H1 (cell line): ENCODE measurements at regions not wholly inside any gene's neighbourhood (a gene's known extent, or its start where the extent isn't known, plus 50 kb on each side); places are given as distances from the start of the nearest gene placed in this dataset.

ENCODE experiments used
- CTCF ChIA-PET: fragments of 300-600 bp; sonication (Branson Sonifier 250); formaldehyde crosslinking; loops from one replicate; lab custom pipeline; 2021; ENCODE audit not compliant: partially characterized antibody; lab: Charles Lee
- POLR2A ChIA-PET: fragments of 300-600 bp; sonication (Branson Sonifier 250); formaldehyde crosslinking; loops from one replicate; lab custom pipeline; 2021; ENCODE audit warnings: inconsistent platforms; ENCODE audit not compliant: partially characterized antibody; lab: Charles Lee
- DNase-seq, 2 experiments: peaks; one replicate each; pipeline versions ENCODE4 v3.0.0 to v3.0.0-alpha.2; 2010 to 2022; ENCODE audit warnings: low spot score in 2 of 2, low read depth in 1 of 2, mixed read lengths in 1 of 2
- FAIRE-seq: peaks from 2 replicates; lab custom pipeline; 2011; peaks lifted over from hg19 to GRCh38; lab: Jason Lieb, UNC
- H2AFZ ChIP-seq: 2 replicates; pipeline ENCODE4 v1.8.1; 2012; ENCODE audit warnings: low read length, inconsistent platforms
- H2AK5ac ChIP-seq: 2 replicates; pipeline ENCODE4 v1.6.1; 2013; ENCODE audit warnings: low read depth, low read length
- H2BK120ac ChIP-seq: replicated peaks from 2 replicates; pipeline ENCODE3; 2013; ENCODE audit warnings: low read depth, low read length, inconsistent platforms
- H2BK12ac ChIP-seq: 2 replicates; pipeline ENCODE4 v1.6.1; 2013; ENCODE audit warnings: low read depth, low read length
- H2BK15ac ChIP-seq: 2 replicates; pipeline ENCODE4 v1.6.1; 2013; ENCODE audit warnings: low read length
- H2BK20ac ChIP-seq: 2 replicates; pipeline ENCODE4 v1.6.1; 2013; ENCODE audit warnings: low read length
- H2BK5ac ChIP-seq: 2 replicates; pipeline ENCODE4 v1.6.1; 2013; ENCODE audit warnings: low read depth, low read length
- H3K14ac ChIP-seq: 2 replicates; pipeline ENCODE4 v1.6.1; 2013; ENCODE audit warnings: inconsistent platforms; ENCODE audit not compliant: insufficient read length
- H3K18ac ChIP-seq: 2 replicates; pipeline ENCODE4 v1.6.1; 2013; ENCODE audit warnings: low read length; ENCODE audit errors: extremely low read depth
- H3K23ac ChIP-seq: 2 replicates; pipeline ENCODE4 v1.6.1; 2013; ENCODE audit warnings: inconsistent platforms; ENCODE audit not compliant: insufficient read length
- H3K23me2 ChIP-seq: 2 replicates; pipeline ENCODE4 v1.6.1; 2013; ENCODE audit warnings: low read depth, low read length
- H3K27ac ChIP-seq: 2 replicates; pipeline ENCODE4 v1.6.1; 2011; ENCODE audit warnings: low read depth, low read length, inconsistent platforms
- H3K27me3 ChIP-seq, 4 experiments: replicated peaks in 1 of 4; 1 replicate in 1 of 4; 2 replicates in 3 of 4; pipeline versions ENCODE4 v1.6.1 to v1.8.1; 2011 to 2013; ENCODE audit warnings: low read length in 3 of 4, mild to moderate bottlenecking in 3 of 4, inconsistent platforms in 2 of 4, mixed read lengths in 2 of 4, moderate library complexity in 1 of 4; ENCODE audit not compliant: control insufficient read depth in 3 of 4, insufficient read depth in 3 of 4; ENCODE audit errors: extremely low read depth in 1 of 4
- H3K36me3 ChIP-seq, 4 experiments: 2 replicates each; pipeline versions ENCODE4 v1.6.1 to v1.8.1; 2011 to 2013; ENCODE audit warnings: mild to moderate bottlenecking in 4 of 4, low read length in 3 of 4, moderate library complexity in 2 of 4, control low read depth in 1 of 4, inconsistent platforms in 1 of 4; ENCODE audit not compliant: insufficient read depth in 4 of 4, control insufficient read depth in 2 of 4
- H3K4ac ChIP-seq: replicated peaks from 2 replicates; pipeline ENCODE3; 2013; ENCODE audit warnings: low read length, low read depth, mixed read lengths, inconsistent platforms; ENCODE audit not compliant: insufficient read length
- H3K4me1 ChIP-seq, 4 experiments: replicated peaks in 1 of 4; 1 replicate in 1 of 4; 2 replicates in 3 of 4; pipeline versions ENCODE4 v1.6.1 to v1.8.1; 2011 to 2013; ENCODE audit warnings: low read length in 3 of 4, inconsistent platforms in 2 of 4, mixed read lengths in 1 of 4; ENCODE audit not compliant: insufficient read depth in 4 of 4, control insufficient read depth in 3 of 4
- H3K4me2 ChIP-seq, 2 experiments: 2 replicates each; pipeline versions ENCODE4 v1.6.1 to v1.8.1; 2011 to 2013; ENCODE audit warnings: low read depth in 2 of 2, low read length in 2 of 2, control low read depth in 1 of 2, inconsistent platforms in 1 of 2, mild to moderate bottlenecking in 1 of 2; ENCODE audit not compliant: insufficient read depth in 1 of 2
- H3K4me3 ChIP-seq, 4 experiments: fragments of 200-600, 300-600 bp in 1 of 4; sonication (generic), shearing (Covaris generic), sonication (Bioruptor Twin) in 1 of 4; 2 replicates each; pipeline versions ENCODE4 v1.5.1 to v1.8.1; 2011 to 2016; ENCODE audit warnings: low read length in 4 of 4, low read depth in 3 of 4, control low read depth in 2 of 4, inconsistent platforms in 2 of 4, mild to moderate bottlenecking in 2 of 4, mixed read lengths in 1 of 4, moderate library complexity in 1 of 4; ENCODE audit not compliant: insufficient read depth in 2 of 4; ENCODE audit errors: extremely low read depth in 1 of 4
- H3K56ac ChIP-seq: replicated peaks from 2 replicates; pipeline ENCODE3; 2013; ENCODE audit warnings: low read depth, mild to moderate bottlenecking, mixed read lengths, low read length, inconsistent platforms; ENCODE audit not compliant: insufficient read length
- H3K79me1 ChIP-seq: 2 replicates; pipeline ENCODE4 v1.6.1; 2013; ENCODE audit warnings: low read depth, low read length, control low read depth
- H3K79me2 ChIP-seq, 2 experiments: 2 replicates each; pipeline versions ENCODE4 v1.6.1 to v1.8.1; 2012 to 2013; ENCODE audit warnings: low read length in 2 of 2, mild to moderate bottlenecking in 2 of 2, inconsistent platforms in 1 of 2; ENCODE audit not compliant: insufficient read depth in 2 of 2, control insufficient read depth in 1 of 2
- H3K9ac ChIP-seq, 4 experiments: replicated peaks in 1 of 4; 1 replicate in 1 of 4; 2 replicates in 3 of 4; pipeline versions ENCODE4 v1.6.1 to v1.8.1; 2011 to 2013; ENCODE audit warnings: low read depth in 3 of 4, low read length in 3 of 4, control low read depth in 2 of 4, mild to moderate bottlenecking in 2 of 4, moderate library complexity in 2 of 4, inconsistent platforms in 1 of 4; ENCODE audit errors: extremely low read depth in 1 of 4
- H3K9me3 ChIP-seq, 2 experiments: 2 replicates each; pipeline versions ENCODE4 v1.6.1 to v1.8.1; 2012 to 2013; ENCODE audit warnings: mild to moderate bottlenecking in 2 of 2, moderate library complexity in 2 of 2, control low read depth in 1 of 2, inconsistent platforms in 1 of 2, low read depth in 1 of 2, low read length in 1 of 2, mixed read lengths in 1 of 2; ENCODE audit not compliant: insufficient read depth in 2 of 2
- H4K20me1 ChIP-seq, 2 experiments: replicated peaks in 1 of 2; 2 replicates each; pipeline versions ENCODE3 to v1.8.1; 2011 to 2013; ENCODE audit warnings: inconsistent platforms in 2 of 2, low read length in 2 of 2, mild to moderate bottlenecking in 1 of 2; ENCODE audit not compliant: insufficient read depth in 2 of 2, control insufficient read depth in 1 of 2
- H4K5ac ChIP-seq: 2 replicates; pipeline ENCODE4 v1.6.1; 2013; ENCODE audit warnings: low read length, low read depth, mixed read lengths, inconsistent platforms; ENCODE audit not compliant: insufficient read length
- H4K8ac ChIP-seq: 2 replicates; pipeline ENCODE4 v1.8.0; 2013; ENCODE audit warnings: mild to moderate bottlenecking, moderate library complexity, low read length, inconsistent platforms; ENCODE audit not compliant: insufficient read depth; ENCODE audit errors: extremely low read depth
- H4K91ac ChIP-seq: replicated peaks from 2 replicates; pipeline ENCODE3; 2013; ENCODE audit warnings: low read length, mixed read lengths, inconsistent platforms; ENCODE audit not compliant: insufficient read length
- NANOG ChIP-seq: IDR thresholded peaks from 2 replicates; pipeline ENCODE4 v1.6.1; 2011; ENCODE audit warnings: low read length, low read depth, mild to moderate bottlenecking, inconsistent platforms; ENCODE audit not compliant: insufficient read depth, poor library complexity, severe bottlenecking
- RAD21 ChIP-seq, 2 experiments: IDR thresholded peaks in 1 of 2; conservative IDR thresholded peaks in 1 of 2; 2 replicates each; pipeline ENCODE4 v1.6.1; 2011; ENCODE audit warnings: low read depth in 2 of 2, low read length in 2 of 2, improper control_type of control experiment in 1 of 2, inconsistent platforms in 1 of 2, mild to moderate bottlenecking in 1 of 2, moderate library complexity in 1 of 2
- SP4 ChIP-seq: IDR thresholded peaks from 2 replicates; pipeline ENCODE4 v1.6.1; 2012; ENCODE audit warnings: low read length, inconsistent platforms
- WGBS, 2 experiments: shearing (Covaris generic) in 1 of 2; methylation state at CpG; one replicate each; pipeline versions ENCODE4 v1.1.6 to v1.1.7; 2013 to 2015; ENCODE audit warnings: low lambda C conversion rate in 2 of 2, mixed read lengths in 2 of 2, inconsistent platforms in 1 of 2, low coverage in 1 of 2, missing lambda C conversion rate in 1 of 2; ENCODE audit not compliant: insufficient replicate concordance in 2 of 2, insufficient coverage in 1 of 2, insufficient read length in 1 of 2; ENCODE audit errors: extremely low coverage in 1 of 2, missing lambda C conversion rate in 1 of 2; 5-methylcytosine and 5-hydroxymethylcytosine counted together

DNA sequence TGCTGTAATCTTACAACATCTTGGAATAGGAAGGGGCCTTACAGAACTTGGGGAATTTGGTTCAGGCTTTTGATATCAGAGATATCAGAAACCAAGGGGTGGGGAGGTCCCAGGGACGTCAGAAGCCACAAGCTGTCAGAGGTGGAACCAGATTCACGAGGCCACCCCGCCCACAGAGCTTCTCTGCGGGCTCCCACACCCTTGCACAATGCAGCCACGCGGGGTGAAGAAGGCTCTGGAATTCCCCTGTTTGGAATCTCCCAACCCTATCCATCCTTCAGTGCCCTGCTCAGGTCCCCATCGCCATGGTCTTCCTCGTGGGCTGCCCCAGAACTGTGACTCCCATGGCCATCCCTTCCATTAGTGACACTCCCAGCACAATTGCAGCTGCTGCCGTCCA, 247.1 kb upstream of the SHH start:
- POLR2A ChIA-PET = no interaction called here
- 81% methylated on average over 9 of the region's 9 CpGs; no CpG with 5 or more reads in 1 of the 2 experiments for WGBS, 2 experiments

More for the DNA sequence above, 247.1 kb upstream of the SHH start:
- H3K79me2 ChIP-seq = no peaks in the 10 kb centered on the region
- no peaks in the 10 kb centered on the region for H3K23me2 ChIP-seq
- H3K14ac ChIP-seq = no peak overlapping the region
- H3K4me1 ChIP-seq = no peaks in the 10 kb centered on the region
- no peaks in the 10 kb centered on the region; a peak in 2 of 7 replicates for H3K27me3 ChIP-seq
- no peaks in the 10 kb centered on the region for H3K36me3 ChIP-seq
- no peak overlapping the region for H2BK20ac ChIP-seq
- no peak overlapping the region for H3K56ac ChIP-seq
- no peak overlapping the region for H3K4me3 ChIP-seq
- no peak overlapping the region for H2BK120ac ChIP-seq
- H2BK12ac ChIP-seq = no peak overlapping the region
- H3K27ac ChIP-seq = no peak overlapping the region
- no peak overlapping the region for H2AFZ ChIP-seq
- no peak overlapping the region for H4K91ac ChIP-seq
- FAIRE-seq (no peak), DNase-seq (no peak)
- no peak overlapping the region for H3K18ac ChIP-seq
- H4K8ac ChIP-seq = no peak overlapping the region
- no peak overlapping the region for H3K4me2 ChIP-seq
- no peak overlapping the region for H3K9ac ChIP-seq
- H3K4ac ChIP-seq = no peak overlapping the region
- H3K23ac ChIP-seq = no peak overlapping the region
- H2BK5ac ChIP-seq = no peak overlapping the region
- CTCF ChIA-PET = no interaction called here
- TF ChIP-seq RAD21 (IDR thresholded peaks at IDR 0.05 in 1 of 2, conservative IDR thresholded peaks at IDR 0.05 in 1 of 2; ENCODE audit: low read depth in 2 of 2, low read length in 2 of 2) = no peak
- no peak for TF ChIP-seq NANOG
- TF ChIP-seq SP4 = no peak
- no peak overlapping the region for H2BK15ac ChIP-seq
- peaks cover 9 to 12% of the 10 kb centered on the region in 2 experiments for H3K9me3 ChIP-seq
- no peak overlapping the region for H4K5ac ChIP-seq
- no peaks in the 10 kb centered on the region for H3K79me1 ChIP-seq
- H4K20me1 ChIP-seq = peaks cover 0 to 2% of the 10 kb centered on the region in 2 experiments
- no peak overlapping the region for H2AK5ac ChIP-seq
